ENCODE measurements at regions not wholly inside any gene's neighbourhood (a gene's known extent, or its start where the extent isn't known, plus 50 kb on each side); places are given as distances from the start of the nearest gene placed in this dataset.

DNA sequence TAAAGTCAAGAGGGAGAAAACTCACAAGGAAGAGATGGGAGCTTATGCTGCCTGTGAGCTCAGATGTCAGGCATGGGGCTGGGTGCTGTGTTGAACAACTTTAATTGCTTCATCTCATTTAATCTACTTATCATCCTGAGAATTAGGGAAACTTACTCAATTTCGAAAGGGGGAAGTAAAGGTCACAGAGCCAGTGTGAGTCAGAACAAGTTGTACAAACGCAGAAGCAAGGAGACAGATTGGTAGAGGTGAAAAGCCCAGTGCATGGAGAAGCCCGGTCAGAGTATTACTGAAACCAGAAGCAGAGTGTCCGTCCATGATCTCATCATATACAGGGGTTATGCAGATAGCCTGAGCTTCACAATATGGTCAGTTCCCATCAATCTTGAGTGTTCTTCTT lies 281.1 kb upstream of the POU3F3 start:
- no peak overlapping the region for H3K27ac ChIP-seq (replicated peaks)
- no peak for TF ChIP-seq GABPA (IDR thresholded peaks at IDR 0.05; ENCODE audit: low read depth)
- no peak for TF ChIP-seq SPI1 (IDR thresholded peaks at IDR 0.05; ENCODE audit: borderline replicate concordance, low read depth)
- DNase-seq (ENCODE audit: low read depth in 1 of 2, low spot score in 1 of 2) = peak; percentile 52 to 57

DNA sequence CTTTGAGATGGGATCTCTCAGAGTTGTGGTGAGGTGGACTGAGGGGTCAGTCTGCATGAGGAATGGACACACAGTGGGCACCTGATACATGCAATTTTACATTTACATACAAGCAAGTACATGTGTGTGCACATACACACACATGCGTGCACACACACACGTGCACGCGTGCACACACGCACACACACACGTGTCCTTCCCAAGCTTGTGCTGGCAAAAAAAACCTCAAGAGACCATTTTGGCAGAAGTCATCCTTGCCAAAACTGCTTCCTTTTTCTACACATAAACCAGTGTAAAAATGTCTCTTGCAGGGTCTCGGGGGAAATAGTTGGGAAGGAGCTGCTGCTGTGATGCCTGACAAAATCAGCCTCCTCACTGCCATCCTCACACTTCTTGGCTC lies 279.5 kb upstream of the POU3F3 start:
- no peak overlapping the region for H3K4me3 ChIP-seq (replicated peaks; ENCODE audit: insufficient read depth, low read length)
- H3K27ac ChIP-seq (replicated peaks) = no peak overlapping the region
- no peak for DNase-seq (ENCODE audit: low read depth in 1 of 2, low spot score in 1 of 2)
- TF ChIP-seq, protein P1, sequence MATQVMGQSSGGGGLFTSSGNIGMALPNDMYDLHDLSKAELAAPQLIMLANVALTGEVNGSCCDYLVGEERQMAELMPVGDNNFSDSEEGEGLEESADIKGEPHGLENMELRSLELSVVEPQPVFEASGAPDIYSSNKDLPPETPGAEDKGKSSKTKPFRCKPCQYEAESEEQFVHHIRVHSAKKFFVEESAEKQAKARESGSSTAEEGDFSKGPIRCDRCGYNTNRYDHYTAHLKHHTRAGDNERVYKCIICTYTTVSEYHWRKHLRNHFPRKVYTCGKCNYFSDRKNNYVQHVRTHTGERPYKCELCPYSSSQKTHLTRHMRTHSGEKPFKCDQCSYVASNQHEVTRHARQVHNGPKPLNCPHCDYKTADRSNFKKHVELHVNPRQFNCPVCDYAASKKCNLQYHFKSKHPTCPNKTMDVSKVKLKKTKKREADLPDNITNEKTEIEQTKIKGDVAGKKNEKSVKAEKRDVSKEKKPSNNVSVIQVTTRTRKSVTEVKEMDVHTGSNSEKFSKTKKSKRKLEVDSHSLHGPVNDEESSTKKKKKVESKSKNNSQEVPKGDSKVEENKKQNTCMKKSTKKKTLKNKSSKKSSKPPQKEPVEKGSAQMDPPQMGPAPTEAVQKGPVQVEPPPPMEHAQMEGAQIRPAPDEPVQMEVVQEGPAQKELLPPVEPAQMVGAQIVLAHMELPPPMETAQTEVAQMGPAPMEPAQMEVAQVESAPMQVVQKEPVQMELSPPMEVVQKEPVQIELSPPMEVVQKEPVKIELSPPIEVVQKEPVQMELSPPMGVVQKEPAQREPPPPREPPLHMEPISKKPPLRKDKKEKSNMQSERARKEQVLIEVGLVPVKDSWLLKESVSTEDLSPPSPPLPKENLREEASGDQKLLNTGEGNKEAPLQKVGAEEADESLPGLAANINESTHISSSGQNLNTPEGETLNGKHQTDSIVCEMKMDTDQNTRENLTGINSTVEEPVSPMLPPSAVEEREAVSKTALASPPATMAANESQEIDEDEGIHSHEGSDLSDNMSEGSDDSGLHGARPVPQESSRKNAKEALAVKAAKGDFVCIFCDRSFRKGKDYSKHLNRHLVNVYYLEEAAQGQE (IDR thresholded peaks at IDR 0.05; ENCODE audit: insufficient replicate concordance, low read depth) = no peak
- no peak for TF ChIP-seq SPI1 (IDR thresholded peaks at IDR 0.05; ENCODE audit: borderline replicate concordance, low read depth)
- TF ChIP-seq, protein P2, sequence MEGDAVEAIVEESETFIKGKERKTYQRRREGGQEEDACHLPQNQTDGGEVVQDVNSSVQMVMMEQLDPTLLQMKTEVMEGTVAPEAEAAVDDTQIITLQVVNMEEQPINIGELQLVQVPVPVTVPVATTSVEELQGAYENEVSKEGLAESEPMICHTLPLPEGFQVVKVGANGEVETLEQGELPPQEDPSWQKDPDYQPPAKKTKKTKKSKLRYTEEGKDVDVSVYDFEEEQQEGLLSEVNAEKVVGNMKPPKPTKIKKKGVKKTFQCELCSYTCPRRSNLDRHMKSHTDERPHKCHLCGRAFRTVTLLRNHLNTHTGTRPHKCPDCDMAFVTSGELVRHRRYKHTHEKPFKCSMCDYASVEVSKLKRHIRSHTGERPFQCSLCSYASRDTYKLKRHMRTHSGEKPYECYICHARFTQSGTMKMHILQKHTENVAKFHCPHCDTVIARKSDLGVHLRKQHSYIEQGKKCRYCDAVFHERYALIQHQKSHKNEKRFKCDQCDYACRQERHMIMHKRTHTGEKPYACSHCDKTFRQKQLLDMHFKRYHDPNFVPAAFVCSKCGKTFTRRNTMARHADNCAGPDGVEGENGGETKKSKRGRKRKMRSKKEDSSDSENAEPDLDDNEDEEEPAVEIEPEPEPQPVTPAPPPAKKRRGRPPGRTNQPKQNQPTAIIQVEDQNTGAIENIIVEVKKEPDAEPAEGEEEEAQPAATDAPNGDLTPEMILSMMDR (IDR thresholded peaks at IDR 0.05; ENCODE audit: insufficient read depth, low read length) = no peak
- TF ChIP-seq POLR2AphosphoS5 (IDR thresholded peaks at IDR 0.05; ENCODE audit: low read depth) = no peak
- no peak for TF ChIP-seq GABPA (IDR thresholded peaks at IDR 0.05; ENCODE audit: low read depth)
- no peaks in the 10 kb centered on the region for H3K27me3 ChIP-seq (ENCODE audit: insufficient read depth, poor library complexity, severe bottlenecking)

More for the DNA sequence above, 281.1 kb upstream of the POU3F3 start:
- Histone ChIP-seq H3K4me3 (replicated peaks; ENCODE audit: insufficient read depth, low read length) (no peak overlapping the region), H3K27me3 (ENCODE audit: insufficient read depth, poor library complexity, severe bottlenecking) (no peaks in the 10 kb centered on the region)

DNA sequence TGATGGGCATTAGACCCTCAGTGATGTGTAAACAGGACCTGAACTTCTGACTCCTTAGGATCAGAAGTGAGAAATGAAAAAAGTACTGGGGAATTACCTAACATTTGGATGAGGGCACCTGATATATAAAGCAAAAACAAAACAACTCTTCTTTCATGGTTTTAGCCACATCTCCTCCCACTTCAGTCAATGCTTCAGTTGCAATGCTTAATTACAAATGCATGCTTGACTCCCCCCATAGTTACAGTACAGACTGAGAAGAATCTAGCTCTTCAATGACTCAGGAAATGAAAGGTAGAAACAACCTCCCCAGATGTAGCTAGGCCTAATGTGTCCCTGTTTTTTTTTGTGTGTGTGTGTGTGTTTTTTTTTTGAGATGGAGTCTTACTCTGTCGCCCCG lies 276.8 kb upstream of the POU3F3 start:
- Histone ChIP-seq H3K4me3 (replicated peaks; ENCODE audit: insufficient read depth, low read length) (no peak overlapping the region), H3K27ac (replicated peaks) (no peak overlapping the region), H3K27me3 (ENCODE audit: insufficient read depth, poor library complexity, severe bottlenecking) (no peaks in the 10 kb centered on the region)
- no peak for DNase-seq (ENCODE audit: low read depth in 1 of 2, low spot score in 1 of 2)
- TF ChIP-seq, protein P2 (IDR thresholded peaks at IDR 0.05; ENCODE audit: insufficient read depth, low read length) = no peak
- TF ChIP-seq GABPA (IDR thresholded peaks at IDR 0.05; ENCODE audit: low read depth) (no peak), POLR2AphosphoS5 (IDR thresholded peaks at IDR 0.05; ENCODE audit: low read depth) (no peak), SPI1 (IDR thresholded peaks at IDR 0.05; ENCODE audit: borderline replicate concordance, low read depth) (no peak)
- TF ChIP-seq, protein P1 (IDR thresholded peaks at IDR 0.05; ENCODE audit: insufficient replicate concordance, low read depth) = no peak

DNA sequence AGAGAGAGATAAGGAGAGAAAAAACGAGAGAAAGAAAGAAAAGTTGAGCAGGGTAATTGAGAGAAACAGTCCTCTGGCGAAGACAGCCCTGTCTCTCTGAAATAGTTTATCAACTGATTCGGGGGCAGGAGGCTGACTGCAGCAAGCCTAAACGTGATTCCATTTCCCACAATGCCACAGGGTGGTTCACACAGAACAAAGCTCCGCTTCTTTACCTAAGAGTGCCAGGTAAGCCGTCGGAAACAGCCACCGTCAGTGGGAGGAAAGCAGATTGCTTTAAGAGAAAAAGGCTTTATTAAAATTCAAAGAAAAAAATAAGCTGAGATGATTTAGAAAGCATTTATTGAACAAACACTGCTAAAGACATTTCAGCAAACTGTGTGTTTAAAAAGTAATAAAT lies 271.4 kb upstream of the POU3F3 start:
- TF ChIP-seq SPI1 (IDR thresholded peaks at IDR 0.05; ENCODE audit: borderline replicate concordance, low read depth) (no peak), GABPA (IDR thresholded peaks at IDR 0.05; ENCODE audit: low read depth) (no peak), POLR2AphosphoS5 (IDR thresholded peaks at IDR 0.05; ENCODE audit: low read depth) (no peak)
- TF ChIP-seq, protein P2 (IDR thresholded peaks at IDR 0.05; ENCODE audit: insufficient read depth, low read length) = no peak
- TF ChIP-seq, protein P1 (IDR thresholded peaks at IDR 0.05; ENCODE audit: insufficient replicate concordance, low read depth) = no peak
- no peak for DNase-seq (ENCODE audit: low read depth in 1 of 2, low spot score in 1 of 2)
- no peaks in the 10 kb centered on the region for H3K27me3 ChIP-seq (ENCODE audit: insufficient read depth, poor library complexity, severe bottlenecking)
- H3K27ac ChIP-seq (replicated peaks) = no peak overlapping the region
- no peak overlapping the region for H3K4me3 ChIP-seq (replicated peaks; ENCODE audit: insufficient read depth, low read length)

Measured in HL-60 (cell line).